WTC11 (cell line): ENCODE measurements at regions not wholly inside any gene's neighbourhood (a gene's known extent, or its start where the extent isn't known, plus 50 kb on each side); places are given as distances from the start of the nearest gene placed in this dataset.
"Not testable (repeated sequence)": the region's sequence is repeated elsewhere in the genome, so short reads cannot be mapped to it uniquely, and the experiment has no call there.

Experiments used
- ATAC-seq: fragments of 200-7000 bp; cut with Tn5 transposase; 2 replicates; pipeline ENCODE4 v1.10.0; 2021; ENCODE audit warnings: mild to moderate bottlenecking, moderate library complexity
- CTCF ChIA-PET: fragments of 300-600 bp; sonication (Branson Sonifier 250); formaldehyde crosslinking; loops from one replicate; lab custom pipeline; 2021; ENCODE audit warnings: antibody characterized with exemption; lab: Charles Lee
- POLR2A ChIA-PET: fragments of 350-600 bp; sonication (Branson Sonifier 250); formaldehyde crosslinking; loops from one replicate; lab custom pipeline; 2021; ENCODE audit warnings: antibody characterized with exemption; lab: Charles Lee
- DNase-seq: peaks from one replicate; pipeline ENCODE4 v3.0.0; 2021; ENCODE audit warnings: low spot score
- H3K27ac Mint-ChIP-seq: 2 replicates; pipeline ENCODE4 v1.8.0; 2021; ENCODE audit warnings: mixed read lengths
- H3K27me3 Mint-ChIP-seq: 2 replicates; pipeline ENCODE4 v1.8.0; 2021; ENCODE audit warnings: low read depth, mild to moderate bottlenecking, moderate library complexity, mixed read lengths
- H3K36me3 Mint-ChIP-seq: 2 replicates; pipeline ENCODE4 v1.8.0; 2021; ENCODE audit warnings: mixed read lengths
- H3K4me1 Mint-ChIP-seq: 2 replicates; pipeline ENCODE4 v1.8.0; 2022; ENCODE audit warnings: mixed read lengths
- H3K4me3 Mint-ChIP-seq: 2 replicates; pipeline ENCODE4 v1.8.0; 2021; ENCODE audit warnings: mild to moderate bottlenecking, moderate library complexity, mixed read lengths
- H3K9me3 Mint-ChIP-seq: 2 replicates; pipeline ENCODE4 v1.8.0; 2021; ENCODE audit warnings: mixed read lengths
- CREB1 ChIP-seq: sonication (generic); formaldehyde crosslinking; IDR thresholded peaks from 2 replicates; pipeline ENCODE4 v1.8.0; 2023; ENCODE audit warnings: mild to moderate bottlenecking, missing genetic modification reagents
- CREM ChIP-seq: sonication (generic); formaldehyde crosslinking; IDR thresholded peaks from 2 replicates; pipeline ENCODE4 v1.8.1; 2022; ENCODE audit warnings: mild to moderate bottlenecking, missing genetic modification reagents, moderate library complexity
- E2F5 ChIP-seq: sonication (generic); formaldehyde crosslinking; IDR thresholded peaks from 2 replicates; pipeline ENCODE4 v1.8.1; 2022; ENCODE audit warnings: mild to moderate bottlenecking, moderate library complexity, missing genetic modification reagents
- HMGA2 ChIP-seq: fragments of 250-450 bp; sonication (Bioruptor Pico); IDR thresholded peaks from 2 replicates; pipeline ENCODE4 v1.4.0; 2021; ENCODE audit warnings: mild to moderate bottlenecking, moderate library complexity
- KAT7 ChIP-seq: sonication (generic); formaldehyde crosslinking; IDR thresholded peaks from 2 replicates; pipeline ENCODE4 v1.8.1; 2023; ENCODE audit warnings: missing genetic modification reagents, mild to moderate bottlenecking, borderline replicate concordance
- RORB ChIP-seq: fragments of 250-450 bp; sonication (Bioruptor Pico); IDR thresholded peaks from 2 replicates; pipeline ENCODE4 v1.9.0; 2021; ENCODE audit warnings: mild to moderate bottlenecking
- SMAD3 ChIP-seq: sonication (generic); formaldehyde crosslinking; IDR thresholded peaks from 2 replicates; pipeline ENCODE4 v1.8.0; 2022; ENCODE audit warnings: missing genetic modification reagents, mild to moderate bottlenecking, borderline replicate concordance
- SMAD4 ChIP-seq: sonication (generic); formaldehyde crosslinking; IDR thresholded peaks from 2 replicates; pipeline ENCODE4 v1.8.0; 2022; ENCODE audit warnings: mild to moderate bottlenecking, missing genetic modification reagents
- SOX15 ChIP-seq: fragments of 250-450 bp; sonication (Bioruptor Pico); IDR thresholded peaks from 2 replicates; pipeline ENCODE4 v1.9.0; 2021; ENCODE audit warnings: mild to moderate bottlenecking
- SP1 ChIP-seq: sonication (generic); formaldehyde crosslinking; conservative IDR thresholded peaks from 2 replicates; pipeline ENCODE4 v1.8.1; 2022; ENCODE audit warnings: missing genetic modification reagents
- STAT6 ChIP-seq: sonication (generic); formaldehyde crosslinking; conservative IDR thresholded peaks from 2 replicates; pipeline ENCODE4 v1.8.1; 2023; ENCODE audit warnings: mild to moderate bottlenecking, low read depth, missing genetic modification reagents, moderate library complexity
- ZNF263 ChIP-seq: sonication (generic); formaldehyde crosslinking; IDR thresholded peaks from 2 replicates; pipeline ENCODE4 v1.8.1; 2022; ENCODE audit warnings: low read depth, mild to moderate bottlenecking, moderate library complexity, missing genetic modification reagents
- ZNF671 ChIP-seq: fragments of 250-450 bp; sonication (Bioruptor Pico); IDR thresholded peaks from 2 replicates; pipeline ENCODE4 v1.8.0; 2021; ENCODE audit warnings: mild to moderate bottlenecking

- no peak for TF ChIP-seq E2F5 (CRISPR knock-in tag)
These were observed 122.8 kb upstream of the PCBD1 start (continued) for GRCh38 chr10:71011141-71011540.

- TF ChIP-seq ZNF671 (no peak), KAT7 (CRISPR knock-in tag) (no peak), SOX15 (CRISPR knock-in tag) (no peak), E2F5 (CRISPR knock-in tag) (no peak)
- Mint-ChIP-seq H3K27ac (no peak overlapping the region), H3K9me3 (no peaks in the 10 kb centered on the region), H3K36me3 (no peaks in the 10 kb centered on the region), H3K27me3 (no peaks in the 10 kb centered on the region), H3K4me1 (peaks cover 4% of the 10 kb centered on the region; the same call in 1 of the 2 replicates), H3K4me3 (no peak overlapping the region)
- ChIA-PET POLR2A (no interaction called here), CTCF (interaction anchor here (0.9 kb wide), 1 partner anchor 120 kb away, joined by 3 read pairs; no protein-coding TSS in a partner anchor)
- no peak for ATAC-seq
- DNase-seq: no peak
These were observed 125.8 kb upstream of the PCBD1 start for GRCh38 chr10:71014021-71014805.

- peaks cover 5% of the 10 kb centered on the region; the same call in 1 of the 2 replicates for H3K27me3 Mint-ChIP-seq
- TF ChIP-seq SP1 (CRISPR knock-in tag) (no peak), RORB (CRISPR knock-in tag) (no peak)
- H3K36me3 Mint-ChIP-seq: no peaks in the 10 kb centered on the region
- CTCF ChIA-PET: interaction anchor here (0.7 to 1.0 kb wide), 3 partner anchors 113 to 254 kb away, joined by 3 to 5 read pairs (median 3); no protein-coding TSS in a partner anchor
- peaks cover 7% of the 10 kb centered on the region for H3K9me3 Mint-ChIP-seq
- H3K4me3 Mint-ChIP-seq: no peak overlapping the region
- no peak overlapping the region for H3K27ac Mint-ChIP-seq
- no peak for ATAC-seq
- H3K4me1 Mint-ChIP-seq: peaks cover 4% of the 10 kb centered on the region; the same call in 1 of the 2 replicates
- DNase-seq: no peak
- POLR2A ChIA-PET: no interaction called here
These were observed 127.3 kb upstream of the PCBD1 start for GRCh38 chr10:71015674-71016073.

- H3K4me3 Mint-ChIP-seq, DNase-seq, H3K27ac Mint-ChIP-seq, POLR2A ChIA-PET, CTCF ChIA-PET, H3K36me3 Mint-ChIP-seq, H3K4me1 Mint-ChIP-seq, H3K27me3 Mint-ChIP-seq, ATAC-seq: not testable (repeated sequence)
- H3K9me3 Mint-ChIP-seq: peaks cover 26% of the 10 kb centered on the region
These were observed 131.7 kb upstream of the PCBD1 start for GRCh38 chr10:71020061-71020460.

- no peak overlapping the region for H3K27ac Mint-ChIP-seq
- H3K36me3 Mint-ChIP-seq: peaks cover 5% of the 10 kb centered on the region; the same call in 1 of the 2 replicates
- no peaks in the 10 kb centered on the region for H3K4me1 Mint-ChIP-seq
- CTCF ChIA-PET: no interaction called here
- no peak for ATAC-seq
- POLR2A ChIA-PET: no interaction called here
- DNase-seq: no peak
- no peak overlapping the region for H3K4me3 Mint-ChIP-seq
- H3K27me3 Mint-ChIP-seq: peaks cover 5% of the 10 kb centered on the region; the same call in 1 of the 2 replicates
- TF ChIP-seq SMAD3: no peak
- TF ChIP-seq, all 79 proteins: peak for 0
- peaks cover 26% of the 10 kb centered on the region for H3K9me3 Mint-ChIP-seq
These were observed 133.0 kb upstream of the PCBD1 start for GRCh38 chr10:71021402-71021801.

GRCh38 chr10:71023704-71024283, 135.4 kb upstream of the PCBD1 start:
- ChIA-PET CTCF (no interaction called here), POLR2A (no interaction called here)
- Mint-ChIP-seq H3K4me3 (no peak overlapping the region), H3K4me1 (no peaks in the 10 kb centered on the region), H3K27me3 (peaks cover 5% of the 10 kb centered on the region; the same call in 1 of the 2 replicates), H3K9me3 (peaks cover 26% of the 10 kb centered on the region), H3K27ac (no peak overlapping the region), H3K36me3 (peaks cover 5% of the 10 kb centered on the region; the same call in 1 of the 2 replicates)
- ATAC-seq (no peak), DNase-seq (no peak)
- TF ChIP-seq HMGA2 (CRISPR knock-in tag) (peak; percentile 73; the same call in 1 of the 2 replicates), RORB (CRISPR knock-in tag) (no peak), STAT6 (CRISPR knock-in tag) (no peak), SMAD4 (no peak), ZNF263 (CRISPR knock-in tag) (no peak), CREB1 (CRISPR knock-in tag) (no peak), CREM (CRISPR knock-in tag) (no peak)
